ENCODE measurements at regions not wholly inside any gene's neighbourhood (a gene's known extent, or its start where the extent isn't known, plus 50 kb on each side); places are given as distances from the start of the nearest gene placed in this dataset.

GRCh38 chr3:115324056-115324455, 177.0 kb upstream of the ZBTB20 start:
- TF ChIP-seq POLR2A (IDR thresholded peaks at IDR 0.05) (no peak), POLR2AphosphoS5 (IDR thresholded peaks at IDR 0.05) (no peak), CTCF (IDR thresholded peaks at IDR 0.05 in 8 of 11, conservative IDR thresholded peaks at IDR 0.05 in 3 of 11) (no peak)
- Histone ChIP-seq H3K4me1 (no peaks in the 10 kb centered on the region), H3K9me3 (no peaks in the 10 kb centered on the region), H3K27ac (no peak overlapping the region), H3K27me3 (replicated peaks in 1 of 7) (no peaks in the 10 kb centered on the region), H3K36me3 (no peaks in the 10 kb centered on the region), H3K4me3 (no peak overlapping the region)
- DNase-seq: no peak
- intact Hi-C loops (cut with DNase I; ENCODE audit: low total_unique reads): no loop called here
- WGBS, 5 donors: 0 to 56% (median 35%) methylated on average over 1 of the region's 1 CpG

- H3K4me1 ChIP-seq: peaks cover 0 to 6% (median 0%) of the 10 kb centered on the region in 6 donors
- no peaks in the 10 kb centered on the region for H3K9me3 ChIP-seq
- DNase-seq: no peak
- H3K4me3 ChIP-seq: no peak overlapping the region
- no peaks in the 10 kb centered on the region for H3K27me3 ChIP-seq (replicated peaks in 1 of 7)
- H3K36me3 ChIP-seq: no peaks in the 10 kb centered on the region
- 16 to 30% (median 26%) methylated on average over 2 of the region's 2 CpGs for WGBS, 5 donors
- intact Hi-C loops (cut with DNase I; ENCODE audit: low total_unique reads): no loop called here
- no peak overlapping the region for H3K27ac ChIP-seq
- TF ChIP-seq POLR2A (IDR thresholded peaks at IDR 0.05): no peak
- no peak for TF ChIP-seq POLR2AphosphoS5 (IDR thresholded peaks at IDR 0.05)
- TF ChIP-seq CTCF (IDR thresholded peaks at IDR 0.05 in 8 of 11, conservative IDR thresholded peaks at IDR 0.05 in 3 of 11): no peak
Measured at GRCh38 chr3:115325539-115325938, 178.5 kb upstream of the ZBTB20 start.

GRCh38 chr3:115330430-115330829, 183.3 kb upstream of the ZBTB20 start:
- Histone ChIP-seq H3K27me3 (replicated peaks in 1 of 7) (no peaks in the 10 kb centered on the region), H3K27ac (no peak overlapping the region), H3K4me1 (peaks cover 0 to 6% (median 0%) of the 10 kb centered on the region in 6 donors), H3K9me3 (no peaks in the 10 kb centered on the region), H3K36me3 (no peaks in the 10 kb centered on the region), H3K4me3 (no peak overlapping the region)
- no peak for DNase-seq
- no peak for TF ChIP-seq POLR2AphosphoS5 (IDR thresholded peaks at IDR 0.05)
- no peak for TF ChIP-seq CTCF (IDR thresholded peaks at IDR 0.05 in 8 of 11, conservative IDR thresholded peaks at IDR 0.05 in 3 of 11)
- intact Hi-C loops (cut with DNase I; ENCODE audit: low total_unique reads): no loop called here

- intact Hi-C loops (cut with DNase I; ENCODE audit: low total_unique reads): no loop called here
- H3K4me3 ChIP-seq: no peak overlapping the region
- TF ChIP-seq POLR2AphosphoS5 (IDR thresholded peaks at IDR 0.05): no peak
- no peak for TF ChIP-seq POLR2A (IDR thresholded peaks at IDR 0.05)
- no peak for TF ChIP-seq CTCF (IDR thresholded peaks at IDR 0.05 in 8 of 11, conservative IDR thresholded peaks at IDR 0.05 in 3 of 11)
- no peak overlapping the region for H3K27ac ChIP-seq
- H3K27me3 ChIP-seq (replicated peaks in 1 of 7): no peaks in the 10 kb centered on the region
- H3K4me1 ChIP-seq: peaks cover 0 to 6% (median 0%) of the 10 kb centered on the region in 6 donors
- WGBS, 5 donors: 83 to 97% (median 86%) methylated on average over 2 of the region's 2 CpGs
- H3K36me3 ChIP-seq: no peaks in the 10 kb centered on the region
- DNase-seq: no peak
- H3K9me3 ChIP-seq: no peaks in the 10 kb centered on the region
Measured at GRCh38 chr3:115332998-115333397, 185.9 kb upstream of the ZBTB20 start.

All from spleen (tissue), 11 donors.